ENCODE measurements at regions not wholly inside any gene's neighbourhood (a gene's known extent, or its start where the extent isn't known, plus 50 kb on each side); places are given as distances from the start of the nearest gene placed in this dataset.

DNA sequence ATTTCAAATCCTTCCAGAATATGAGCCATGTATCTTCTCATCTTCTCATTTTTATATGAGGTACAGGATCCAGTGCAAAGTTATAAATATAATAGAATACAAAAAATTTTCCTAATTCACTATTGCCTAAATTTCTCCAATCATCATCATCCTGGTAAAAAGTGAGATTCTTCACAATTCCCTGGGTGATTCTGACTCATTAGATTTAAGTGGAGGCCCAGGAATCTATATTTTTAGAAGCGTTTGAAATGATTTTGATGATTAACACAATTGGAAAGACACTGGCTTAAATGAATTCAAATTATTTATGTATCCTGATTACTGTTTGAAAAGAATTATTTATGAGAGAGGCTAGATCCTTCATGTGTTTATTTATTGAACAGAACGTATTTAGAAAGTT lies 380.3 kb upstream of the PDE3A start:
- H3K4me3 ChIP-seq, result no peak overlapping the region
- H3K27ac ChIP-seq, result no peak overlapping the region
- DNase-seq, result no peak
- H3K4me1 ChIP-seq, result peaks cover 2% of the 10 kb centered on the region; the same call in 1 of the 2 replicates
- no peaks in the 10 kb centered on the region for H3K27me3 ChIP-seq
- no peaks in the 10 kb centered on the region for H3K9me3 ChIP-seq (replicated peaks)
- no peaks in the 10 kb centered on the region for H3K36me3 ChIP-seq

- H3K27me3 ChIP-seq, result no peaks in the 10 kb centered on the region
- DNase-seq, result no peak
- no peaks in the 10 kb centered on the region for H3K9me3 ChIP-seq (replicated peaks)
- H3K4me1 ChIP-seq, result peaks cover 2% of the 10 kb centered on the region; the same call in 1 of the 2 replicates
- H3K4me3 ChIP-seq, result no peak overlapping the region
- no peak overlapping the region for H3K27ac ChIP-seq
- H3K36me3 ChIP-seq, result no peaks in the 10 kb centered on the region
Observed at GRCh38 chr12:19988459-19988873, 379.9 kb upstream of the PDE3A start.

DNA sequence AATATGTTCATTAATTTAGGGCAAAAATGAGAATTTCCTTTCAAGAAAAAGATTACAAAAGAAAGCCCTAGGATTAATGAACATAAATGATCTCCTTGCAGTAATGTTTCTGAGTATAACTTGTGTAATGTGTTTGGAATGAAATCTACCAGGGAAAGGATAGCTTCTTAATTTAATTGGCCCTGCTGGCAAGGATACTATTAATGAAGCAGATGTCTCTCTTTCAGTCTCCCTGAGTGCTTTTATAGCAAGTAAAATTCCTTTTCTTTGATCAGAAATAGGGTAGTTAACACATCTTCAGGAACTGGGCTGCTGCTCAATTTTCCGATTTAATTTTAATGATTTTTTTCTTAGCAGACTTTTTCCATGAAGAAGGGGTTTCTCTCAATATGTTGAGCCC lies 379.4 kb upstream of the PDE3A start:
- no peak overlapping the region for H3K27ac ChIP-seq
- H3K4me3 ChIP-seq, result no peak overlapping the region
- no peaks in the 10 kb centered on the region for H3K27me3 ChIP-seq
- no peaks in the 10 kb centered on the region for H3K36me3 ChIP-seq
- peaks cover 2% of the 10 kb centered on the region; the same call in 1 of the 2 replicates for H3K4me1 ChIP-seq
- DNase-seq, result no peak
- no peaks in the 10 kb centered on the region for H3K9me3 ChIP-seq (replicated peaks)

GRCh38 chr12:19991146-19991545 lies 377.2 kb upstream of the PDE3A start:
- no peaks in the 10 kb centered on the region for H3K9me3 ChIP-seq (replicated peaks)

DNA sequence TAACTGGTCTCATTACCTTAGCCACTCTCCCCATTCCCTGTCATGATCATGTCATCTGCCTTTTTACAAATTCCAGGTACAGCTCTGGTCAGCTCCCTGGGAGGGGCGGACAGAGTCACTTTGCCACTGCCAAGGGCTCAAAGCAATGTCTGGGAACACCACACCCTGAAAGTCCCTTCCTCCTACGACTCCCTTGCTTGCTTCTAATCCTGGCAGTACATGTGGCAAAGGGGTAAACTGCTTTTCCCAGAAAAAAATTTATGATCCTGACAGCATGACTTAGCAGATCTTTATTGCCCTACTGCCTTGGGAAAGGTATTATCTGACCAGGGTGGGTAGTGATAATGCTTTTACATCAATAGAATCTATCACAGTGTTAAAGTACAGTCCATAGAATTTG lies 376.0 kb upstream of the PDE3A start:
- no peak for DNase-seq
- Histone ChIP-seq H3K27ac (no peak overlapping the region), H3K9me3 (replicated peaks) (no peaks in the 10 kb centered on the region), H3K4me1 (peaks cover 15% of the 10 kb centered on the region), H3K36me3 (no peaks in the 10 kb centered on the region), H3K27me3 (no peaks in the 10 kb centered on the region), H3K4me3 (no peak overlapping the region)

More at GRCh38 chr12:19991146-19991545, 377.2 kb upstream of the PDE3A start:
- H3K27ac ChIP-seq, result no peak overlapping the region
- peaks cover 15% of the 10 kb centered on the region for H3K4me1 ChIP-seq
- no peaks in the 10 kb centered on the region for H3K36me3 ChIP-seq
- no peak for DNase-seq
- no peak overlapping the region for H3K4me3 ChIP-seq
- H3K27me3 ChIP-seq, result no peaks in the 10 kb centered on the region

- H3K4me1 ChIP-seq, result peaks cover 13% of the 10 kb centered on the region
- H3K27me3 ChIP-seq, result no peaks in the 10 kb centered on the region
- no peaks in the 10 kb centered on the region for H3K36me3 ChIP-seq
- peak in 1 of 2 experiments; percentile 35 for DNase-seq
- peak overlapping the region; percentile 51 for H3K27ac ChIP-seq
- no peak overlapping the region for H3K4me3 ChIP-seq
- no peaks in the 10 kb centered on the region for H3K9me3 ChIP-seq (replicated peaks)
Observed at GRCh38 chr12:19994968-19995367, 373.4 kb upstream of the PDE3A start.

- no peak overlapping the region for H3K27ac ChIP-seq
- H3K9me3 ChIP-seq (replicated peaks), result no peaks in the 10 kb centered on the region
- no peak for DNase-seq
- no peak overlapping the region for H3K4me3 ChIP-seq
- peaks cover 13% of the 10 kb centered on the region for H3K4me1 ChIP-seq
- H3K36me3 ChIP-seq, result no peaks in the 10 kb centered on the region
- no peaks in the 10 kb centered on the region for H3K27me3 ChIP-seq
Observed at GRCh38 chr12:19997656-19998400, 370.5 kb upstream of the PDE3A start.

DNA sequence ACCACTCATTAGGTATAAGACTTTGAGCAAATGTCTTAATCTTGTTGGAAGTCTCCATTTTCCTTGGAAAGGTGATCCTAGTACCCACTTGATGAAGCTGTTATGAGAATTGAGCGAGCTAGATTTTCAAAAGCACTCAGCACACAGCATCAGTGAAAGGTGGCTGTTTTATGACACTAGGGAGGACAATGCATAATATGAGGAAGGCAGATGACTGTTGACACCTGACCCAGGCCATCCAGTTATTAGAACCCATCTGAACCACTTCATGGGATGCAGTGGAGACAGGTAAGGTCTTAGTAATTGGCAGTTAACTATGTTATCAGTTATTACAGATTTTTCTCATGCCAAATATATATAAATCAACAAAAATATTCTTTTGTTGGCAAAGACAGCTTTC lies 369.9 kb upstream of the PDE3A start:
- H3K36me3 ChIP-seq, result no peaks in the 10 kb centered on the region
- DNase-seq, result no peak

GRCh38 chr12:19998961-19999804 lies 369.2 kb upstream of the PDE3A start:
- no peak for DNase-seq
- H3K4me3 ChIP-seq, result no peak overlapping the region
- no peaks in the 10 kb centered on the region for H3K9me3 ChIP-seq (replicated peaks)
- H3K27ac ChIP-seq, result no peak overlapping the region
- H3K27me3 ChIP-seq, result no peaks in the 10 kb centered on the region
- H3K4me1 ChIP-seq, result peaks cover 13% of the 10 kb centered on the region
- H3K36me3 ChIP-seq, result no peaks in the 10 kb centered on the region

More for the DNA sequence above, 369.9 kb upstream of the PDE3A start:
- peaks cover 13% of the 10 kb centered on the region for H3K4me1 ChIP-seq
- H3K27ac ChIP-seq, result no peak overlapping the region
- no peak overlapping the region for H3K4me3 ChIP-seq
- H3K9me3 ChIP-seq (replicated peaks), result no peaks in the 10 kb centered on the region
- no peaks in the 10 kb centered on the region for H3K27me3 ChIP-seq

DNA sequence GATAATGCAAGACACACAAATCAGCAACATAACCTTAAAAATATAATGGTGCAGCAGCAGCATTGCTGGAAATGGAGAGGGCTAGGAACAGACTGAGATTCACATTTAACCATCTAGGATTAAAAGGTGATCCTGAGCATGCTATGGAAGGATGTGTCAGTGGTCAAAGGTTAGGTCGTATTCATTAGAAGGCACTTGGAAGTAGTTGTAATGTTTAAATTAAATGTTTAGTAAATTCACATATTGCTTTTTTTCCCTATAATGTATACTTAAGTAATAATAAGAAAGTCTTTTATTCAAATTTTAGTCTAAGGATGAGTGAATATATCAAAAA lies 368.6 kb upstream of the PDE3A start:
- H3K27me3 ChIP-seq, result no peaks in the 10 kb centered on the region
- H3K27ac ChIP-seq, result no peak overlapping the region
- H3K4me1 ChIP-seq, result peaks cover 8% of the 10 kb centered on the region
- no peaks in the 10 kb centered on the region for H3K9me3 ChIP-seq (replicated peaks)
- no peak overlapping the region for H3K4me3 ChIP-seq
- no peak for DNase-seq
- no peaks in the 10 kb centered on the region for H3K36me3 ChIP-seq

DNA sequence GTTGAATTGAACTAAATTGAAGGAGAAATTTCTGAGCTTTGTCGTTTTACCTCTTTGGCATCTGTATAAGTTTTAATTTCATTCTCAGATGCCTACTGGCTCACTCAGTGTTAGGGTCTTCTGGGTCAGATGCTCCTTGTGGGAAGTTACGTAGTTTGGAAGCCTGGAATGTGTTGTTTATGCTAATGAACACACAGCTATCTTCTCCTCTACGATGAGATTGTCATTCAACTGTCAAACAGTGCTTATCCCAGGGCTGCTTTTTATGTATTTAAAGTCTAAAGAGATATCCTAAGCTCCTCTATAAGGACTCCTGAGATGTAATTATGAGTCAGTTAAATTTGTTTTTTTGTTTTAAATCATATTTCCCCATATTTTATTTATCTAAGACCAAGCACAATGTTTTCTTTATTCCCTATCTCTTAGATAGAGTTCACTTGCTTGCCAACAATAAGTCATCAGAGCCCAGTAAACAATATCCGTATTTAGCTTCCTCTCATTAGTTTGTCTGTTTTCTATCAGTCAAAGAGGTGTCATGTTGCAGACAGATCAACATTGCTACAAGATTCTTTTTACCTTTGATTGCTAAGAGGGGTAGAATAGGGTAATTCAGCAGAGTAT lies 368.0 kb upstream of the PDE3A start:
- no peak overlapping the region for H3K4me3 ChIP-seq
- no peaks in the 10 kb centered on the region for H3K27me3 ChIP-seq
- H3K4me1 ChIP-seq, result peaks cover 2% of the 10 kb centered on the region
- H3K9me3 ChIP-seq (replicated peaks), result no peaks in the 10 kb centered on the region
- DNase-seq, result no peak
- no peaks in the 10 kb centered on the region for H3K36me3 ChIP-seq
- H3K27ac ChIP-seq, result no peak overlapping the region

DNA sequence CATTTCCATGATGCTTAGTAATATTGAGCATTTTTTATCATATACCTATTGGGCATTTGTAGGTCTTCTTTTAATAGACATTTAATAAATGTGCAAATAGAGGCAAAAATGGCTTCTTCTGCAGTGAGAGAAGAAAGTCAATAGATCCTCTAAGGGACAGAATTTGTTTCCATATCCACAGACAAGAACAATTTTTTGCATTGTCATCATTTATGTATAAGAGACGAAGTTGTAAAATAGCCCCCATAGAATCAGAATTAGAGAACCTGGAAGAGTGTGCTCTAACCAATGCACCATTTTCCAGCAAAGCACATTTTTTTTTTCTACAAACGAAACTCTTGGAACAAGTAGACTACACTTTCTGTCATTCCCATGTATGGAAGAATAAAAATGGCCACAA lies 365.1 kb upstream of the PDE3A start:
- Histone ChIP-seq H3K27me3 (no peaks in the 10 kb centered on the region), H3K9me3 (replicated peaks) (no peaks in the 10 kb centered on the region), H3K27ac (no peak overlapping the region), H3K4me1 (no peaks in the 10 kb centered on the region), H3K36me3 (no peaks in the 10 kb centered on the region), H3K4me3 (no peak overlapping the region)
- DNase-seq, result no peak

- DNase-seq, result no peak
Observed at GRCh38 chr12:20004952-20005351, 363.4 kb upstream of the PDE3A start.

GRCh38 chr12:20006871-20007730 lies 361.2 kb upstream of the PDE3A start:
- Histone ChIP-seq H3K27ac (no peak overlapping the region), H3K4me1 (no peaks in the 10 kb centered on the region), H3K4me3 (no peak overlapping the region), H3K27me3 (no peaks in the 10 kb centered on the region), H3K9me3 (replicated peaks) (no peaks in the 10 kb centered on the region; the same call in 1 of the 2 replicates), H3K36me3 (no peaks in the 10 kb centered on the region)
- no peak for DNase-seq

More at GRCh38 chr12:20004952-20005351, 363.4 kb upstream of the PDE3A start:
- no peak overlapping the region for H3K27ac ChIP-seq
- no peaks in the 10 kb centered on the region; the same call in 1 of the 2 replicates for H3K9me3 ChIP-seq (replicated peaks)
- no peaks in the 10 kb centered on the region for H3K4me1 ChIP-seq
- no peaks in the 10 kb centered on the region for H3K36me3 ChIP-seq
- no peak overlapping the region for H3K4me3 ChIP-seq
- H3K27me3 ChIP-seq, result no peaks in the 10 kb centered on the region
